ENCODE measurements at regions not wholly inside any gene's neighbourhood (a gene's known extent, or its start where the extent isn't known, plus 50 kb on each side); places are given as distances from the start of the nearest gene placed in this dataset.

GRCh38 chr10:44287408-44287807 is 97.5 kb downstream of the CXCL12 start:
- DNase-seq (no peak), ATAC-seq (no peak)
- peaks cover 0 to 38% (median 0%) of the 10 kb centered on the region in 12 donors for H3K4me1 ChIP-seq
- H3K27ac ChIP-seq = peak overlapping the region in 3 of 12 donors; percentile 7 to 21 (median 20)
- no peaks in the 10 kb centered on the region for H3K9me3 ChIP-seq
- TF ChIP-seq CTCF (IDR thresholded peaks at IDR 0.05) = no peak
- TF ChIP-seq POLR2A (IDR thresholded peaks at IDR 0.05) = no peak
- intact Hi-C loops (cut with DNase I) = no loop called here
- no peaks in the 10 kb centered on the region for H3K27me3 ChIP-seq
- no peaks in the 10 kb centered on the region for H3K36me3 ChIP-seq
- 77 to 94% (median 83%) methylated on average over 2 of the region's 2 CpGs for WGBS, 4 donors
- no peak overlapping the region for H3K4me3 ChIP-seq

GRCh38 chr10:44284198-44285084 is 100.5 kb downstream of the CXCL12 start:
- intact Hi-C loops (cut with DNase I) = no loop called here
- Histone ChIP-seq H3K9me3 (no peaks in the 10 kb centered on the region), H3K27me3 (no peaks in the 10 kb centered on the region), H3K4me1 (peaks cover 0 to 37% (median 8%) of the 10 kb centered on the region in 12 donors), H3K4me3 (no peak overlapping the region), H3K27ac (no peak overlapping the region), H3K36me3 (no peaks in the 10 kb centered on the region)
- 90 to 97% (median 92%) methylated on average over 4 to 6 of the region's 6 CpGs for WGBS, 4 donors
- no peak for DNase-seq
- no peak for TF ChIP-seq POLR2A (IDR thresholded peaks at IDR 0.05)
- TF ChIP-seq CTCF (IDR thresholded peaks at IDR 0.05) = no peak
- ATAC-seq = peak in 1 of 4 donors; percentile 28

GRCh38 chr10:44282626-44283300 is 102.1 kb downstream of the CXCL12 start:
- ATAC-seq = peak in 1 of 4 donors; percentile 29
- intact Hi-C loops (cut with DNase I) = no loop called here
- peaks cover 0 to 37% (median 8%) of the 10 kb centered on the region in 12 donors for H3K4me1 ChIP-seq
- TF ChIP-seq POLR2A (IDR thresholded peaks at IDR 0.05) (no peak), CTCF (IDR thresholded peaks at IDR 0.05) (no peak)
- H3K27ac ChIP-seq = no peak overlapping the region
- no peak overlapping the region for H3K4me3 ChIP-seq
- no peaks in the 10 kb centered on the region for H3K27me3 ChIP-seq
- H3K36me3 ChIP-seq = no peaks in the 10 kb centered on the region
- no peaks in the 10 kb centered on the region for H3K9me3 ChIP-seq
- no peak for DNase-seq
- 75 to 90% (median 78%) methylated on average over 5 of the region's 5 CpGs for WGBS, 4 donors

- TF ChIP-seq POLR2A (IDR thresholded peaks at IDR 0.05) = no peak
- no peak for TF ChIP-seq CTCF (IDR thresholded peaks at IDR 0.05)
- DNase-seq = no peak
- Histone ChIP-seq H3K27me3 (no peaks in the 10 kb centered on the region), H3K4me3 (no peak overlapping the region), H3K36me3 (no peaks in the 10 kb centered on the region), H3K27ac (peak overlapping the region in 4 of 12 donors; percentile 9 to 43 (median 34)), H3K4me1 (peaks cover 0 to 28% (median 6%) of the 10 kb centered on the region in 12 donors), H3K9me3 (peaks cover 0 to 5% (median 0%) of the 10 kb centered on the region in 12 donors)
- 95 to 98% (median 96%) methylated on average over 4 to 5 of the region's 5 CpGs for WGBS, 4 donors
- peak in 2 of 4 donors; percentile 10 to 33 for ATAC-seq
- intact Hi-C loops (cut with DNase I) = no loop called here
Measured at GRCh38 chr10:44281662-44282061, 103.2 kb downstream of the CXCL12 start.
